Thoracic aorta (tissue), 2 donors: ENCODE measurements at regions not wholly inside any gene's neighbourhood (a gene's known extent, or its start where the extent isn't known, plus 50 kb on each side); places are given as distances from the start of the nearest gene placed in this dataset.

ENCODE experiments used
- ATAC-seq: fragments of 150-250 bp; one replicate; pipeline ENCODE4 v1.8.0; 2017; ENCODE audit warnings: low read depth; ENCODE audit not compliant: insufficient number of reproducible peaks, low FRiP score
- DNase-seq: peaks from one replicate; pipeline ENCODE4 v3.0.0-alpha.2; 2020; ENCODE audit warnings: low spot score
- H3K27ac ChIP-seq, 2 donors: fragments of 200-600 bp; sonication (generic); 1 replicate in 1 of 2; 2 replicates in 1 of 2; pipeline ENCODE4 v1.5.1; 2016; ENCODE audit warnings: mild to moderate bottlenecking in 2 of 2, moderate library complexity in 2 of 2
- H3K27me3 ChIP-seq: fragments of 200-600 bp; sonication (generic); replicated peaks from 2 replicates; pipeline ENCODE4 v1.6.0; 2016; ENCODE audit warnings: mild to moderate bottlenecking; ENCODE audit not compliant: insufficient read depth
- H3K36me3 ChIP-seq: fragments of 200-600 bp; sonication (generic); one replicate; pipeline ENCODE4 v1.5.1; 2016
- H3K4me1 ChIP-seq, 2 donors: fragments of 200-600 bp; sonication (generic); 1 replicate in 1 of 2; 2 replicates in 1 of 2; pipeline versions ENCODE4 v1.5.1 to v1.6.0; 2016; ENCODE audit warnings: low read depth in 2 of 2, mild to moderate bottlenecking in 1 of 2; ENCODE audit not compliant: control insufficient read depth in 1 of 2
- H3K4me3 ChIP-seq: fragments of 200-600 bp; sonication (generic); 2 replicates; pipeline ENCODE4 v1.5.1; 2016; ENCODE audit warnings: mild to moderate bottlenecking
- H3K9me3 ChIP-seq: fragments of 200-600 bp; sonication (generic); 2 replicates; pipeline ENCODE4 v1.5.1; 2016
- CTCF ChIP-seq: fragments of 200-600 bp; sonication (generic); IDR thresholded peaks from one replicate; pipeline ENCODE4 v1.5.1; 2019; ENCODE audit warnings: antibody characterized with exemption

- Histone ChIP-seq H3K27ac (no peak overlapping the region), H3K9me3 (no peaks in the 10 kb centered on the region), H3K4me1 (no peaks in the 10 kb centered on the region), H3K36me3 (no peaks in the 10 kb centered on the region), H3K27me3 (peaks cover 4% of the 10 kb centered on the region), H3K4me3 (no peak overlapping the region)
- DNase-seq, result no peak
- ATAC-seq, result no peak
- no peak for TF ChIP-seq CTCF
Observed at GRCh38 chr11:116224889-116225200, 547.9 kb downstream of the BUD13 start.

- H3K36me3 ChIP-seq, result no peaks in the 10 kb centered on the region
- no peak overlapping the region for H3K4me3 ChIP-seq
- peaks cover 4% of the 10 kb centered on the region for H3K27me3 ChIP-seq
- no peak for ATAC-seq
- H3K4me1 ChIP-seq, result no peaks in the 10 kb centered on the region
- no peak for DNase-seq
- no peak overlapping the region for H3K27ac ChIP-seq
- TF ChIP-seq CTCF, result peak; percentile 54
- H3K9me3 ChIP-seq, result no peaks in the 10 kb centered on the region
Observed at GRCh38 chr11:116224154-116224888, 548.5 kb downstream of the BUD13 start.

GRCh38 chr11:116221351-116221750 is 551.4 kb downstream of the BUD13 start:
- Histone ChIP-seq H3K27me3 (peaks cover 4% of the 10 kb centered on the region), H3K27ac (no peak overlapping the region), H3K4me3 (no peak overlapping the region), H3K9me3 (no peaks in the 10 kb centered on the region), H3K36me3 (no peaks in the 10 kb centered on the region), H3K4me1 (no peaks in the 10 kb centered on the region)
- TF ChIP-seq CTCF, result no peak
- ATAC-seq, result no peak
- DNase-seq, result no peak

GRCh38 chr11:116219171-116219635 is 553.6 kb downstream of the BUD13 start:
- ATAC-seq (no peak), DNase-seq (no peak)

GRCh38 chr11:116217441-116217840 is 555.3 kb downstream of the BUD13 start:
- no peaks in the 10 kb centered on the region for H3K4me1 ChIP-seq
- DNase-seq (no peak), ATAC-seq (no peak)
- no peak overlapping the region for H3K4me3 ChIP-seq
- no peaks in the 10 kb centered on the region for H3K27me3 ChIP-seq
- H3K9me3 ChIP-seq, result no peaks in the 10 kb centered on the region
- H3K36me3 ChIP-seq, result no peaks in the 10 kb centered on the region
- H3K27ac ChIP-seq, result no peak overlapping the region
- TF ChIP-seq CTCF, result no peak

More at GRCh38 chr11:116219171-116219635, 553.6 kb downstream of the BUD13 start:
- Histone ChIP-seq H3K27ac (no peak overlapping the region), H3K27me3 (no peaks in the 10 kb centered on the region), H3K4me1 (no peaks in the 10 kb centered on the region), H3K36me3 (no peaks in the 10 kb centered on the region), H3K4me3 (no peak overlapping the region), H3K9me3 (no peaks in the 10 kb centered on the region)
- TF ChIP-seq CTCF, result no peak
